Tibial artery (tissue), 4 donors: ENCODE measurements at regions not wholly inside any gene's neighbourhood (a gene's known extent, or its start where the extent isn't known, plus 50 kb on each side); places are given as distances from the start of the nearest gene placed in this dataset.

ENCODE experiments used
- DNase-seq, 2 donors: peaks; one replicate each; pipeline ENCODE4 v3.0.0-alpha.2; 2019
- H3K27ac ChIP-seq, 2 donors: fragments of 200-600 bp; sonication (generic) in 1 of 2; 1 replicate in 1 of 2; 2 replicates in 1 of 2; pipeline ENCODE4 v1.5.1; 2018 to 2019; ENCODE audit warnings: mild to moderate bottlenecking in 1 of 2
- H3K27me3 ChIP-seq, 2 donors: fragments of 200-600 bp; sonication (generic) in 1 of 2; one replicate each; pipeline versions ENCODE4 v1.5.1 to v1.6.0; 2016 to 2019
- H3K36me3 ChIP-seq, 3 donors: fragments of 200-600 bp; sonication (generic) in 2 of 3; one replicate each; pipeline ENCODE4 v1.5.1; 2016 to 2019; ENCODE audit warnings: mild to moderate bottlenecking in 2 of 3
- H3K4me1 ChIP-seq, 4 donors: fragments of 200-600 bp; sonication (generic) in 2 of 4; 1 replicate in 3 of 4; 2 replicates in 1 of 4; pipeline ENCODE4 v1.5.1; 2016 to 2019
- H3K4me3 ChIP-seq, 2 donors: fragments of 200-600 bp; sonication (generic) in 1 of 2; 1 replicate in 1 of 2; 2 replicates in 1 of 2; pipeline ENCODE4 v1.5.1; 2018 to 2019; ENCODE audit warnings: mild to moderate bottlenecking in 2 of 2
- H3K9me3 ChIP-seq, 3 donors: fragments of 200-600 bp; sonication (generic) in 1 of 3; one replicate each; pipeline ENCODE4 v1.5.1; 2016 to 2019
- CTCF ChIP-seq, 2 experiments: fragments of 200-600 bp in 1 of 2; fragments of 450-650 bp in 1 of 2; IDR thresholded peaks; one replicate each; pipeline ENCODE4 v1.5.1; 2017 to 2019; ENCODE audit warnings: antibody characterized with exemption in 2 of 2, mild to moderate bottlenecking in 1 of 2, moderate library complexity in 1 of 2
- intact Hi-C: fragments of 100-400 bp; cut with DNase I; formaldehyde crosslinking; loops from one replicate; pipeline ENCODE4 v1.15.0; 2023; ENCODE audit warnings: low total_unique reads

GRCh38 chr18:61261870-61262269 lies 71.4 kb upstream of the CDH20 start:
- no peak for DNase-seq
- no peaks in the 10 kb centered on the region for H3K4me1 ChIP-seq
- no peaks in the 10 kb centered on the region for H3K9me3 ChIP-seq
- TF ChIP-seq CTCF (IDR thresholded peaks at IDR 0.05) = no peak
- no peak overlapping the region for H3K4me3 ChIP-seq
- H3K36me3 ChIP-seq = no peaks in the 10 kb centered on the region
- intact Hi-C loops = no loop called here
- no peak overlapping the region for H3K27ac ChIP-seq
- H3K27me3 ChIP-seq = no peaks in the 10 kb centered on the region

GRCh38 chr18:61272793-61273192 lies 60.4 kb upstream of the CDH20 start:
- no peak overlapping the region for H3K4me3 ChIP-seq
- no peak overlapping the region for H3K27ac ChIP-seq
- H3K36me3 ChIP-seq = no peaks in the 10 kb centered on the region
- no peak for DNase-seq
- no peaks in the 10 kb centered on the region for H3K4me1 ChIP-seq
- H3K9me3 ChIP-seq = peaks cover 0 to 4% (median 0%) of the 10 kb centered on the region in 3 donors
- intact Hi-C loops = no loop called here
- no peak for TF ChIP-seq CTCF (IDR thresholded peaks at IDR 0.05)
- H3K27me3 ChIP-seq = no peaks in the 10 kb centered on the region

GRCh38 chr18:61273533-61273932 lies 59.7 kb upstream of the CDH20 start:
- Histone ChIP-seq H3K27ac (no peak overlapping the region), H3K4me3 (no peak overlapping the region), H3K4me1 (no peaks in the 10 kb centered on the region), H3K27me3 (no peaks in the 10 kb centered on the region), H3K9me3 (peaks cover 0 to 5% (median 0%) of the 10 kb centered on the region in 3 donors), H3K36me3 (no peaks in the 10 kb centered on the region)
- no peak for DNase-seq
- intact Hi-C loops = no loop called here
- TF ChIP-seq CTCF (IDR thresholded peaks at IDR 0.05) = no peak

GRCh38 chr18:61274416-61274960 lies 58.7 kb upstream of the CDH20 start:
- Histone ChIP-seq H3K4me3 (no peak overlapping the region), H3K4me1 (no peaks in the 10 kb centered on the region), H3K27ac (no peak overlapping the region), H3K9me3 (peaks cover 0 to 5% (median 0%) of the 10 kb centered on the region in 3 donors), H3K27me3 (no peaks in the 10 kb centered on the region), H3K36me3 (no peaks in the 10 kb centered on the region)
- intact Hi-C loops = no loop called here
- no peak for TF ChIP-seq CTCF (IDR thresholded peaks at IDR 0.05)
- no peak for DNase-seq

- Histone ChIP-seq H3K27ac (no peak overlapping the region), H3K4me3 (no peak overlapping the region), H3K36me3 (no peaks in the 10 kb centered on the region), H3K27me3 (no peaks in the 10 kb centered on the region), H3K9me3 (peaks cover 0 to 9% (median 5%) of the 10 kb centered on the region in 3 donors), H3K4me1 (no peaks in the 10 kb centered on the region)
- intact Hi-C loops = no loop called here
- TF ChIP-seq CTCF (IDR thresholded peaks at IDR 0.05) = no peak
- no peak for DNase-seq
Measured at GRCh38 chr18:61277808-61278207, 55.4 kb upstream of the CDH20 start.

- Histone ChIP-seq H3K36me3 (no peaks in the 10 kb centered on the region), H3K9me3 (peaks cover 0 to 9% (median 5%) of the 10 kb centered on the region in 3 donors), H3K27me3 (no peaks in the 10 kb centered on the region), H3K27ac (no peak overlapping the region), H3K4me1 (no peaks in the 10 kb centered on the region), H3K4me3 (no peak overlapping the region)
- intact Hi-C loops = no loop called here
- TF ChIP-seq CTCF (IDR thresholded peaks at IDR 0.05) = no peak
- no peak for DNase-seq
Measured at GRCh38 chr18:61281431-61281830, 51.8 kb upstream of the CDH20 start.
